ENCODE measurements at regions not wholly inside any gene's neighbourhood (a gene's known extent, or its start where the extent isn't known, plus 50 kb on each side); places are given as distances from the start of the nearest gene placed in this dataset.

DNA sequence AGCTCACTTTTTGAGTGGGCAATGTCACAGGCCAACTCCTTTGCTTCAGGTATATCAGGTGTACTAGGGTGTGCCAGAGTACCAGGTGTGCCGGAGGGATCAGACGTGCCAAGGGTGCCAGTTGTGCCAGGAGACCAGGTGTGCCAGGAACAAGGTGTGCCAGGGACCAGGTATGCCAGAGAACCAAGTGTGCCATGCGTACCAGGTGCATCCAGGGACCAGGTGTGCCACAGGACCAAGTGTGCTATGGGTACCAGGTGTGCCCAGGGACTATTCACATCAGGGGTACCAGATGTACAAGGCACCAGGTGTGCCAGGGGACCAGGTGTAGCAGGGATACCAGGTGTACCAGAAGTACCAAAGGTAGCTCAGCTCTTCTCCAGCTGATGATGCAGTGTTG, 174.7 kb upstream of the S1PR3 start:
- TF ChIP-seq, protein P1, sequence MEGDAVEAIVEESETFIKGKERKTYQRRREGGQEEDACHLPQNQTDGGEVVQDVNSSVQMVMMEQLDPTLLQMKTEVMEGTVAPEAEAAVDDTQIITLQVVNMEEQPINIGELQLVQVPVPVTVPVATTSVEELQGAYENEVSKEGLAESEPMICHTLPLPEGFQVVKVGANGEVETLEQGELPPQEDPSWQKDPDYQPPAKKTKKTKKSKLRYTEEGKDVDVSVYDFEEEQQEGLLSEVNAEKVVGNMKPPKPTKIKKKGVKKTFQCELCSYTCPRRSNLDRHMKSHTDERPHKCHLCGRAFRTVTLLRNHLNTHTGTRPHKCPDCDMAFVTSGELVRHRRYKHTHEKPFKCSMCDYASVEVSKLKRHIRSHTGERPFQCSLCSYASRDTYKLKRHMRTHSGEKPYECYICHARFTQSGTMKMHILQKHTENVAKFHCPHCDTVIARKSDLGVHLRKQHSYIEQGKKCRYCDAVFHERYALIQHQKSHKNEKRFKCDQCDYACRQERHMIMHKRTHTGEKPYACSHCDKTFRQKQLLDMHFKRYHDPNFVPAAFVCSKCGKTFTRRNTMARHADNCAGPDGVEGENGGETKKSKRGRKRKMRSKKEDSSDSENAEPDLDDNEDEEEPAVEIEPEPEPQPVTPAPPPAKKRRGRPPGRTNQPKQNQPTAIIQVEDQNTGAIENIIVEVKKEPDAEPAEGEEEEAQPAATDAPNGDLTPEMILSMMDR (IDR thresholded peaks at IDR 0.05; ENCODE audit: low read depth, low read length, missing input control): no peak
- TF ChIP-seq, protein P2, sequence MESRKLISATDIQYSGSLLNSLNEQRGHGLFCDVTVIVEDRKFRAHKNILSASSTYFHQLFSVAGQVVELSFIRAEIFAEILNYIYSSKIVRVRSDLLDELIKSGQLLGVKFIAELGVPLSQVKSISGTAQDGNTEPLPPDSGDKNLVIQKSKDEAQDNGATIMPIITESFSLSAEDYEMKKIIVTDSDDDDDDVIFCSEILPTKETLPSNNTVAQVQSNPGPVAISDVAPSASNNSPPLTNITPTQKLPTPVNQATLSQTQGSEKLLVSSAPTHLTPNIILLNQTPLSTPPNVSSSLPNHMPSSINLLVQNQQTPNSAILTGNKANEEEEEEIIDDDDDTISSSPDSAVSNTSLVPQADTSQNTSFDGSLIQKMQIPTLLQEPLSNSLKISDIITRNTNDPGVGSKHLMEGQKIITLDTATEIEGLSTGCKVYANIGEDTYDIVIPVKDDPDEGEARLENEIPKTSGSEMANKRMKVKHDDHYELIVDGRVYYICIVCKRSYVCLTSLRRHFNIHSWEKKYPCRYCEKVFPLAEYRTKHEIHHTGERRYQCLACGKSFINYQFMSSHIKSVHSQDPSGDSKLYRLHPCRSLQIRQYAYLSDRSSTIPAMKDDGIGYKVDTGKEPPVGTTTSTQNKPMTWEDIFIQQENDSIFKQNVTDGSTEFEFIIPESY (IDR thresholded peaks at IDR 0.05): no peak
- TF ChIP-seq RAD21 (IDR thresholded peaks at IDR 0.05) (no peak), TAF1 (conservative IDR thresholded peaks at IDR 0.05) (no peak), JUND (IDR thresholded peaks at IDR 0.05) (no peak), HNF4A (conservative IDR thresholded peaks at IDR 0.05) (no peak), YY1 (IDR thresholded peaks at IDR 0.05) (no peak), GABPA (IDR thresholded peaks at IDR 0.05 in 1 of 2, conservative IDR thresholded peaks at IDR 0.05 in 1 of 2) (no peak), EGR1 (IDR thresholded peaks at IDR 0.05; ENCODE audit: low read depth in 2 of 2) (no peak)
- TF ChIP-seq, protein P3, sequence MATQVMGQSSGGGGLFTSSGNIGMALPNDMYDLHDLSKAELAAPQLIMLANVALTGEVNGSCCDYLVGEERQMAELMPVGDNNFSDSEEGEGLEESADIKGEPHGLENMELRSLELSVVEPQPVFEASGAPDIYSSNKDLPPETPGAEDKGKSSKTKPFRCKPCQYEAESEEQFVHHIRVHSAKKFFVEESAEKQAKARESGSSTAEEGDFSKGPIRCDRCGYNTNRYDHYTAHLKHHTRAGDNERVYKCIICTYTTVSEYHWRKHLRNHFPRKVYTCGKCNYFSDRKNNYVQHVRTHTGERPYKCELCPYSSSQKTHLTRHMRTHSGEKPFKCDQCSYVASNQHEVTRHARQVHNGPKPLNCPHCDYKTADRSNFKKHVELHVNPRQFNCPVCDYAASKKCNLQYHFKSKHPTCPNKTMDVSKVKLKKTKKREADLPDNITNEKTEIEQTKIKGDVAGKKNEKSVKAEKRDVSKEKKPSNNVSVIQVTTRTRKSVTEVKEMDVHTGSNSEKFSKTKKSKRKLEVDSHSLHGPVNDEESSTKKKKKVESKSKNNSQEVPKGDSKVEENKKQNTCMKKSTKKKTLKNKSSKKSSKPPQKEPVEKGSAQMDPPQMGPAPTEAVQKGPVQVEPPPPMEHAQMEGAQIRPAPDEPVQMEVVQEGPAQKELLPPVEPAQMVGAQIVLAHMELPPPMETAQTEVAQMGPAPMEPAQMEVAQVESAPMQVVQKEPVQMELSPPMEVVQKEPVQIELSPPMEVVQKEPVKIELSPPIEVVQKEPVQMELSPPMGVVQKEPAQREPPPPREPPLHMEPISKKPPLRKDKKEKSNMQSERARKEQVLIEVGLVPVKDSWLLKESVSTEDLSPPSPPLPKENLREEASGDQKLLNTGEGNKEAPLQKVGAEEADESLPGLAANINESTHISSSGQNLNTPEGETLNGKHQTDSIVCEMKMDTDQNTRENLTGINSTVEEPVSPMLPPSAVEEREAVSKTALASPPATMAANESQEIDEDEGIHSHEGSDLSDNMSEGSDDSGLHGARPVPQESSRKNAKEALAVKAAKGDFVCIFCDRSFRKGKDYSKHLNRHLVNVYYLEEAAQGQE (IDR thresholded peaks at IDR 0.05): no peak
- TF ChIP-seq, protein P4, sequence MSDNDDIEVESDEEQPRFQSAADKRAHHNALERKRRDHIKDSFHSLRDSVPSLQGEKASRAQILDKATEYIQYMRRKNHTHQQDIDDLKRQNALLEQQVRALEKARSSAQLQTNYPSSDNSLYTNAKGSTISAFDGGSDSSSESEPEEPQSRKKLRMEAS (IDR thresholded peaks at IDR 0.05): no peak

All from liver (tissue), 3 donors.